Choroid plexus epithelial cell (primary cell): ENCODE measurements at regions not wholly inside any gene's neighbourhood (a gene's known extent, or its start where the extent isn't known, plus 50 kb on each side); places are given as distances from the start of the nearest gene placed in this dataset.

ENCODE experiments used
- DNase-seq: peaks from one replicate; pipeline ENCODE4 v3.0.0-alpha.2; 2010; ENCODE audit warnings: low read depth
- H3K4me3 ChIP-seq: 2 replicates; pipeline ENCODE4 v1.5.1; 2011; ENCODE audit warnings: low read depth, mild to moderate bottlenecking, control low read depth, low read length, moderate library complexity
- TF ChIP-seq, protein P1 (sequence below): conservative IDR thresholded peaks from 2 replicates; pipeline ENCODE4 v1.5.1; 2011; ENCODE audit warnings: low read depth, mild to moderate bottlenecking, control low read depth, inconsistent platforms, low read length, moderate library complexity

DNA sequence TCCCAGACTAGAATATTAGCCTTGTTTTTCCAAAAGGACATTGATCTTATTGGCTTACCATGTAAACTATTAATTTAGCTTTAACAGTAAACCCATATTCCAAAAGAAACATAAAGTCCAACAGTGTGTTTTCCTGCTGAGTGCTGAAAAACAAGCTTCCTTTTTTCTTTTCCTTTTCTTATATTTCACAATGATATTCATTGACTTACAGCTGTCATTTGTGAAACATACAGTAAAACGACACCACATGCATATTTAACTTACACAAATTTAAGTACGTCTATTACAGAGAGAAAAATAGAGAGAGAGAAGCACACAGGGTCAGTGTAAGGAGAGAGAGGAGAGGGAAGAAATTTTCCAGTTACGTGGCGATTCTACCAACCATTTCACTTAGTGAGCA lies 543.9 kb upstream of the JARID2 start:
- no peak for DNase-seq
- no peak overlapping the region for H3K4me3 ChIP-seq
- TF ChIP-seq, protein P1, sequence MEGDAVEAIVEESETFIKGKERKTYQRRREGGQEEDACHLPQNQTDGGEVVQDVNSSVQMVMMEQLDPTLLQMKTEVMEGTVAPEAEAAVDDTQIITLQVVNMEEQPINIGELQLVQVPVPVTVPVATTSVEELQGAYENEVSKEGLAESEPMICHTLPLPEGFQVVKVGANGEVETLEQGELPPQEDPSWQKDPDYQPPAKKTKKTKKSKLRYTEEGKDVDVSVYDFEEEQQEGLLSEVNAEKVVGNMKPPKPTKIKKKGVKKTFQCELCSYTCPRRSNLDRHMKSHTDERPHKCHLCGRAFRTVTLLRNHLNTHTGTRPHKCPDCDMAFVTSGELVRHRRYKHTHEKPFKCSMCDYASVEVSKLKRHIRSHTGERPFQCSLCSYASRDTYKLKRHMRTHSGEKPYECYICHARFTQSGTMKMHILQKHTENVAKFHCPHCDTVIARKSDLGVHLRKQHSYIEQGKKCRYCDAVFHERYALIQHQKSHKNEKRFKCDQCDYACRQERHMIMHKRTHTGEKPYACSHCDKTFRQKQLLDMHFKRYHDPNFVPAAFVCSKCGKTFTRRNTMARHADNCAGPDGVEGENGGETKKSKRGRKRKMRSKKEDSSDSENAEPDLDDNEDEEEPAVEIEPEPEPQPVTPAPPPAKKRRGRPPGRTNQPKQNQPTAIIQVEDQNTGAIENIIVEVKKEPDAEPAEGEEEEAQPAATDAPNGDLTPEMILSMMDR = no peak

DNA sequence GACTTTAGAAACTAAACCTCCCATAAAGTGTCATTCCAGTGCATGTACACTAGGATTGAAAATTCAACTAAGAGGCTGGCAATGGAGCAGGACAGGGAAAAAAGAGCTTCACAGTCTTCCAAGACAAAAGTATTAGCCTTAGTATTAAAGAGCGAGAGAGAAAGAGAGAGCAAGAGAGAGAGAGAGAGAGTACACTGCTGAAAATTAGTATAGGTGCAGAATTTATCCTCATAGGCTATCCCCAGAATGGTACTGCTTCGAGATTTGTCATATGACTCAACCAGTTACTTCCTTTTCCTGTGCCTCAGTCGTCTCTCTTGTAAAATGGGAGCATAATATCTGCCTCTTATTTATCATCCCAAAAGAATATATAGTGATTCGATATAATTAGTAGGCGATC lies 543.2 kb upstream of the JARID2 start:
- DNase-seq = no peak
- TF ChIP-seq, protein P1 = no peak
- H3K4me3 ChIP-seq = no peak overlapping the region

DNA sequence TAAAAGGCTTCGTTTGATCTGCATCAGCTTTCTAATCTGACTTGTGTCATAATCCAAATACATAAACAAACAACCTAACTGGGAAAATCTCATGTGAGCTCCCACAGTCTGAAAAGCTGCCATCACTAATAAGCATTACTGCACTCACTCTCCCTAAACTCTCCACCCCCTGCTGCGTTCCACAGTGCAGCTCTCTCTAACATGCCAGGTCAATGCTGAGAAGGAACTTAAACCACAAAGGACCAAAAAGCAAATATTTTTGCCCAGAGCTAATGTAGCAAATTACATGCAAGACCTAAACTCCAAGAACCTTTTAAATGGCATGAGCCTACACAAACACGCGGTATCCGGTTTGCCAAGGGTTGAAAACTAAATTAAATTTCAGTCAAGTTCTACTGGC lies 542.3 kb upstream of the JARID2 start:
- TF ChIP-seq, protein P1 = no peak
- H3K4me3 ChIP-seq = no peak overlapping the region
- DNase-seq = peak; percentile 96

DNA sequence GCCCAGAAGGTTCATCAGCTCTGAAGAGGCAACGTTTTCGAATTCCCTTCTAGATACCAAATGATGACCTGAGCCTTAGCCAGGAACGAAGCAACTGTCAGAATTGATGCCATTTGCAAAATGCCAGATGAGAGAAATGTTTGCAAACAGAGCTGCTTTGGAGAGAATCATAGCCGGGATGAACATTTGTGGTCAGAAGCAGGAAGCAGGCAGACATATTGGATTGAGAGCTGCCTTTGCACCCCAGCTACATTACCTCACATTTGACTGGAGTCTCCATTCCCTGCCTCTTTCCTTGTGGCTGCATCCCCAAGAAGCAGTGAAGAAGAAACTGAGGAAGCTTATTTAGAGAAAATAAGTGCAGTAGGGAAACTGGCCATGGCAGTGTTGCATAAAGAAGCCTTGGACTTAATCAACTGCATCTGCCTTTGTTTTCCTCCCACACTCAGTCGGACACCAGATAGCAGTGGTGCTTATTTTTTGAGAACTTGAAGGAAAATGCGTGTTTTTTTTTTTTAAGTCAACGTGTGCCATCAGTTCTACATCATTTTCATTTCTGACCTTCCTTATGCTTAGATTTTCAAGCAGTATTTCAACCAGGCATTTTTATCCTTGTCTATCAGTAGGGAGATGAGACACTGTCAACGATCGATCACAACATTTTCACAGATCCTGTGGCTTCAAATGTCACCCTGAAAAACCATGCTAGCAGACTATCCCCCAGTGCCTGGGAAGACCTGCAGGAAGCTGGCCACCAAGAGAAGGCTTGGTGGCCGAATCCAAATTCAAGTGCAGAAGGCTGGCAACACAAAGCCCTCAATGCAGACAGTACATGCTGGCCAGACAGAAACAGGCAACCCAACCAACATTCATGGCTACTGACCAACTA lies 541.2 kb upstream of the JARID2 start:
- DNase-seq = no peak
- H3K4me3 ChIP-seq = no peak overlapping the region
- TF ChIP-seq, protein P1 = no peak

DNA sequence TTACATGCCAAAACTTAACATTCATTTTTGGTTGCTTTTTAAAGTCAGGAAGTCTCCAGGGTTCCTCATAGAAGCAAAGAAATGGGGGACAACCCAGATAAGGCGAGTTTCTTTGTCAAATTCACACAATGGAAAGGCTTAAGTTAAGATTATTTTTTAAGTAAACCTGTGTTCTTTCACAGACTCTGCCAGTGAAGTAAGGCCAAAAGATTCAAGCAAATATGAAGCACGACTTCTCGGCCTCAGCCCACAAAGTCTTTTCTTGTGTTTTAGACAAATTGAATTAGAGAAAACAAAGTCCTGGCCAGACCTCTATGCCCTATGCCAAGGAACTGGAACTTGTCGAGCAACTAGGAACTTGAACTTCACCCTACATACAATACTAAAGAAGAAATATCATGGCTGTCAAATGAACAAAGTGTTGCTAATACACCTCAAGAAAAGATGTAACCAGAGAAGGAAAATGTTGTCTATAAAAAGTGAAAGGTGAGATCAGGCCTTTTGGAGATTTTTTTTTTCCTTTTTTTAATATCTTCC lies 540.0 kb upstream of the JARID2 start:
- no peak overlapping the region for H3K4me3 ChIP-seq
- DNase-seq = no peak
- TF ChIP-seq, protein P1 = no peak

DNA sequence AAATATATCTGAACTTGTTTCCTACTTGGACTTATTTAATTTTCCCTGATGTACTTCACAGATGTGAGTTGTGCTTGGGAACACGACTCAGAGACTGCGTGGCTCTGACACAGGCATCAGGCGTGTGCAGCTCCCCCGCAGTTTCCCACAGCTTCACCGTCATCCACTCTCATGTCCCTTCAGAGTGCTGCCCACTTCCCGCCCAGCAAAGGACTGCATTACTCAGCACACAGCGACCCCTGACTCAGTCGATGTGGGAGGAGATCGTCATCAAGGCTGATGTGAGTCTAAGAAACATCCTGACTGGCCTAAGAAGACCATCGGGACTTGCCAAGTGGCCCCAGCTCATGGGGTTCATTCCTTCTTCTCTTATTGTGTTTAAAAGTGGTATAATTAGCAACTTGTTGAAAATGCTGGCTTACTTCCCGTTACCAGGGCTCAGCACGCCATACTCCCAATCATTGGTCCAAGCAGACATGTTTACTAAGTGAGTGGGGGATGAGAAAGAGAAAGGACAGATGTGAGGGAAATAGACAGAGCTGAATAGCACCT lies 539.4 kb upstream of the JARID2 start:
- DNase-seq = peak; percentile 98
- H3K4me3 ChIP-seq = peak overlapping the region; percentile 3
- TF ChIP-seq, protein P1 = no peak
